ENCODE measurements at regions not wholly inside any gene's neighbourhood (a gene's known extent, or its start where the extent isn't known, plus 50 kb on each side); places are given as distances from the start of the nearest gene placed in this dataset.

GRCh38 chr11:87555101-87555500 is 517.4 kb downstream of the TMEM135 start:
- TF ChIP-seq CTCF (IDR thresholded peaks at IDR 0.05) (no peak), POLR2A (IDR thresholded peaks at IDR 0.05) (no peak)

Measured in vagina (tissue), 2 donors.